Fibroblast of skin of abdomen (primary cell): ENCODE measurements at regions not wholly inside any gene's neighbourhood (a gene's known extent, or its start where the extent isn't known, plus 50 kb on each side); places are given as distances from the start of the nearest gene placed in this dataset.

Experiments
- DNase-seq: peaks from one replicate; pipeline ENCODE4 v3.0.0-alpha.2; 2013

- DNase-seq: no peak
Measured at GRCh38 chr4:43345323-43345925, 452.9 kb downstream of the GRXCR1 start.

- DNase-seq: peak; percentile 36
Measured at GRCh38 chr4:43348591-43348990, 456.1 kb downstream of the GRXCR1 start.

GRCh38 chr4:43351970-43352806, 459.7 kb downstream of the GRXCR1 start:
- no peak for DNase-seq

- no peak for DNase-seq
Measured at GRCh38 chr4:43352859-43353258, 460.3 kb downstream of the GRXCR1 start.

- DNase-seq: no peak
Measured at GRCh38 chr4:43353552-43353951, 461.0 kb downstream of the GRXCR1 start.

GRCh38 chr4:43356786-43357185, 464.3 kb downstream of the GRXCR1 start:
- DNase-seq: no peak

GRCh38 chr4:43357252-43357974, 464.9 kb downstream of the GRXCR1 start:
- no peak for DNase-seq

GRCh38 chr4:43360296-43360695, 467.8 kb downstream of the GRXCR1 start:
- DNase-seq: no peak

- no peak for DNase-seq
Measured at GRCh38 chr4:43362875-43363636, 470.5 kb downstream of the GRXCR1 start.

GRCh38 chr4:43369036-43369594, 476.6 kb downstream of the GRXCR1 start:
- DNase-seq: no peak

- no peak for DNase-seq
Measured at GRCh38 chr4:43373201-43373600, 480.7 kb downstream of the GRXCR1 start.

- DNase-seq: peak; percentile 14
Measured at GRCh38 chr4:43374216-43374751, 481.8 kb downstream of the GRXCR1 start.

- no peak for DNase-seq
Measured at GRCh38 chr4:43379016-43379415, 486.5 kb downstream of the GRXCR1 start.

GRCh38 chr4:43380093-43380492, 487.6 kb downstream of the GRXCR1 start:
- DNase-seq: no peak

GRCh38 chr4:43391069-43391468, 498.6 kb downstream of the GRXCR1 start:
- no peak for DNase-seq

- DNase-seq: peak; percentile 26
Measured at GRCh38 chr4:43394976-43395375, 502.5 kb downstream of the GRXCR1 start.

- no peak for DNase-seq
Measured at GRCh38 chr4:43399726-43400125, 507.2 kb downstream of the GRXCR1 start.

- DNase-seq: no peak
Measured at GRCh38 chr4:43402393-43402792, 509.9 kb downstream of the GRXCR1 start.

GRCh38 chr4:43410636-43411035, 518.1 kb downstream of the GRXCR1 start:
- DNase-seq: no peak

GRCh38 chr4:43411226-43411625, 518.7 kb downstream of the GRXCR1 start:
- no peak for DNase-seq

GRCh38 chr4:43423276-43423675, 530.8 kb downstream of the GRXCR1 start:
- no peak for DNase-seq

GRCh38 chr4:43425206-43425605, 532.7 kb downstream of the GRXCR1 start:
- no peak for DNase-seq
